Fibroblast of lung (primary cell): ENCODE measurements at regions not wholly inside any gene's neighbourhood (a gene's known extent, or its start where the extent isn't known, plus 50 kb on each side); places are given as distances from the start of the nearest gene placed in this dataset.

Experiments used
- DNase-seq, 2 donors: peaks; one replicate each; pipeline versions ENCODE4 v3.0.0 to v3.0.0-alpha.2; 2010; ENCODE audit warnings: low read depth in 2 of 2
- H2AFZ ChIP-seq: 2 replicates; pipeline ENCODE4 v1.5.1; 2012; ENCODE audit warnings: low read length, control low read depth, inconsistent platforms
- H3K27ac ChIP-seq: 2 replicates; pipeline ENCODE4 v1.5.1; 2011; ENCODE audit warnings: low read length, control low read depth; ENCODE audit not compliant: insufficient read depth
- H3K27me3 ChIP-seq: 2 replicates; pipeline ENCODE4 v1.5.1; 2011; ENCODE audit warnings: mild to moderate bottlenecking, low read length; ENCODE audit not compliant: control insufficient read depth, insufficient read depth
- H3K36me3 ChIP-seq: 2 replicates; pipeline ENCODE4 v1.5.1; 2011; ENCODE audit warnings: low read length; ENCODE audit not compliant: control insufficient read depth, insufficient read depth
- H3K4me1 ChIP-seq: 2 replicates; pipeline ENCODE4 v1.5.1; 2011; ENCODE audit warnings: low read length; ENCODE audit not compliant: control insufficient read depth, insufficient read depth; ENCODE audit errors: extremely low read depth
- H3K4me2 ChIP-seq: 2 replicates; pipeline ENCODE4 v1.5.1; 2011; ENCODE audit warnings: low read length, control low read depth; ENCODE audit not compliant: insufficient read depth; ENCODE audit errors: extremely low read depth
- H3K4me3 ChIP-seq, 4 experiments: fragments of 200-600 bp in 1 of 4; sonication (generic) in 1 of 4; replicated peaks in 1 of 4; 2 replicates each; pipeline ENCODE4 v1.5.1; 2011 to 2016; ENCODE audit warnings: low read length in 4 of 4, low read depth in 3 of 4, mild to moderate bottlenecking in 3 of 4, control low read depth in 2 of 4, inconsistent platforms in 1 of 4, mixed read lengths in 1 of 4; ENCODE audit not compliant: insufficient read depth in 1 of 4; ENCODE audit errors: control extremely low read depth in 1 of 4
- H3K79me2 ChIP-seq: 2 replicates; pipeline ENCODE4 v1.5.1; 2012; ENCODE audit warnings: mild to moderate bottlenecking, low read length, inconsistent platforms; ENCODE audit not compliant: control insufficient read depth, insufficient read depth
- H3K9ac ChIP-seq: 2 replicates; pipeline ENCODE4 v1.5.1; 2011; ENCODE audit warnings: mild to moderate bottlenecking, low read length, control low read depth; ENCODE audit not compliant: insufficient read depth
- H3K9me3 ChIP-seq: 2 replicates; pipeline ENCODE4 v1.5.1; 2012; ENCODE audit warnings: low read depth, low read length; ENCODE audit not compliant: control insufficient read depth, insufficient read depth
- H4K20me1 ChIP-seq: 2 replicates; pipeline ENCODE4 v1.5.1; 2011; ENCODE audit warnings: low read length; ENCODE audit not compliant: control insufficient read depth, insufficient read depth; ENCODE audit errors: extremely low read depth
- EZH2 ChIP-seq: IDR thresholded peaks from 2 replicates; pipeline ENCODE4 v1.5.1; 2012; ENCODE audit warnings: low read length, control low read depth, mild to moderate bottlenecking; ENCODE audit errors: missing control alignments
- TF ChIP-seq, protein P1 (sequence below), 2 donors: IDR thresholded peaks in 1 of 2; conservative IDR thresholded peaks in 1 of 2; 1 replicate in 1 of 2; 2 replicates in 1 of 2; pipeline ENCODE4 v1.5.1; 2011 to 2012; ENCODE audit warnings: low read length in 2 of 2, control low read depth in 1 of 2, inconsistent platforms in 1 of 2, low read depth in 1 of 2, mild to moderate bottlenecking in 1 of 2

GRCh38 chr6:169962604-169963469, 211.4 kb downstream of the ERMARD start:
- Histone ChIP-seq H3K27me3 (no peaks in the 10 kb centered on the region), H4K20me1 (no peaks in the 10 kb centered on the region), H3K9ac (no peak overlapping the region), H3K79me2 (no peaks in the 10 kb centered on the region), H3K27ac (no peak overlapping the region), H3K36me3 (no peaks in the 10 kb centered on the region), H3K4me3 (no peak overlapping the region), H3K4me2 (no peak overlapping the region), H2AFZ (no peak overlapping the region), H3K4me1 (no peaks in the 10 kb centered on the region), H3K9me3 (no peaks in the 10 kb centered on the region)
- no peak for TF ChIP-seq EZH2
- TF ChIP-seq, protein P1, sequence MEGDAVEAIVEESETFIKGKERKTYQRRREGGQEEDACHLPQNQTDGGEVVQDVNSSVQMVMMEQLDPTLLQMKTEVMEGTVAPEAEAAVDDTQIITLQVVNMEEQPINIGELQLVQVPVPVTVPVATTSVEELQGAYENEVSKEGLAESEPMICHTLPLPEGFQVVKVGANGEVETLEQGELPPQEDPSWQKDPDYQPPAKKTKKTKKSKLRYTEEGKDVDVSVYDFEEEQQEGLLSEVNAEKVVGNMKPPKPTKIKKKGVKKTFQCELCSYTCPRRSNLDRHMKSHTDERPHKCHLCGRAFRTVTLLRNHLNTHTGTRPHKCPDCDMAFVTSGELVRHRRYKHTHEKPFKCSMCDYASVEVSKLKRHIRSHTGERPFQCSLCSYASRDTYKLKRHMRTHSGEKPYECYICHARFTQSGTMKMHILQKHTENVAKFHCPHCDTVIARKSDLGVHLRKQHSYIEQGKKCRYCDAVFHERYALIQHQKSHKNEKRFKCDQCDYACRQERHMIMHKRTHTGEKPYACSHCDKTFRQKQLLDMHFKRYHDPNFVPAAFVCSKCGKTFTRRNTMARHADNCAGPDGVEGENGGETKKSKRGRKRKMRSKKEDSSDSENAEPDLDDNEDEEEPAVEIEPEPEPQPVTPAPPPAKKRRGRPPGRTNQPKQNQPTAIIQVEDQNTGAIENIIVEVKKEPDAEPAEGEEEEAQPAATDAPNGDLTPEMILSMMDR (conservative IDR thresholded peaks at IDR 0.05 in 1 of 2, IDR thresholded peaks at IDR 0.05 in 1 of 2; ENCODE audit: low read depth in 1 of 2, low read length in 2 of 2): no peak
- DNase-seq: no peak

- H3K79me2 ChIP-seq: no peaks in the 10 kb centered on the region
- no peaks in the 10 kb centered on the region for H3K4me1 ChIP-seq
- no peaks in the 10 kb centered on the region for H4K20me1 ChIP-seq
- DNase-seq: no peak
- TF ChIP-seq EZH2: no peak
- TF ChIP-seq, protein P1 (conservative IDR thresholded peaks at IDR 0.05 in 1 of 2, IDR thresholded peaks at IDR 0.05 in 1 of 2; ENCODE audit: low read depth in 1 of 2, low read length in 2 of 2): peak in 1 of 2 donors; percentile 22
- no peak overlapping the region for H2AFZ ChIP-seq
- H3K4me3 ChIP-seq: no peak overlapping the region
- H3K27me3 ChIP-seq: no peaks in the 10 kb centered on the region
- H3K36me3 ChIP-seq: no peaks in the 10 kb centered on the region
- H3K9me3 ChIP-seq: no peaks in the 10 kb centered on the region
- H3K9ac ChIP-seq: no peak overlapping the region
- peak overlapping the region; percentile 13 for H3K4me2 ChIP-seq
- no peak overlapping the region for H3K27ac ChIP-seq
Measured at GRCh38 chr6:169961772-169962561, 210.5 kb downstream of the ERMARD start.

GRCh38 chr6:169960886-169961611, 209.6 kb downstream of the ERMARD start:
- Histone ChIP-seq H3K4me3 (no peak overlapping the region), H3K36me3 (no peaks in the 10 kb centered on the region), H3K4me1 (no peaks in the 10 kb centered on the region), H3K9me3 (no peaks in the 10 kb centered on the region), H3K79me2 (no peaks in the 10 kb centered on the region), H4K20me1 (no peaks in the 10 kb centered on the region), H3K27ac (no peak overlapping the region), H3K4me2 (no peak overlapping the region), H3K9ac (no peak overlapping the region), H3K27me3 (no peaks in the 10 kb centered on the region), H2AFZ (no peak overlapping the region)
- no peak for DNase-seq
- TF ChIP-seq EZH2: no peak
- TF ChIP-seq, protein P1 (conservative IDR thresholded peaks at IDR 0.05 in 1 of 2, IDR thresholded peaks at IDR 0.05 in 1 of 2; ENCODE audit: low read depth in 1 of 2, low read length in 2 of 2): no peak
